IgD-negative memory B cell (primary cell): ENCODE measurements at regions not wholly inside any gene's neighbourhood (a gene's known extent, or its start where the extent isn't known, plus 50 kb on each side); places are given as distances from the start of the nearest gene placed in this dataset.

Experiments
- H3K27ac Mint-ChIP-seq, 3 donors: one replicate each; pipeline ENCODE4 v1.8.0; 2020 to 2022; ENCODE audit warnings: mild to moderate bottlenecking in 3 of 3, mixed read lengths in 3 of 3, moderate library complexity in 1 of 3
- H3K27me3 Mint-ChIP-seq: one replicate; pipeline ENCODE4 v1.8.0; 2021; ENCODE audit warnings: mixed read lengths
- H3K36me3 Mint-ChIP-seq: one replicate; pipeline ENCODE4 v1.8.0; 2020; ENCODE audit warnings: mild to moderate bottlenecking, mixed read lengths
- H3K4me1 Mint-ChIP-seq, 3 donors: one replicate each; pipeline ENCODE4 v1.8.0; 2020 to 2022; ENCODE audit warnings: mixed read lengths in 3 of 3, mild to moderate bottlenecking in 1 of 3
- H3K4me3 Mint-ChIP-seq, 4 donors: one replicate each; pipeline ENCODE4 v1.8.0; 2020 to 2022; ENCODE audit warnings: mild to moderate bottlenecking in 4 of 4, mixed read lengths in 4 of 4, moderate library complexity in 3 of 4
- H3K9me3 Mint-ChIP-seq, 3 donors: one replicate each; pipeline ENCODE4 v1.8.0; 2020 to 2021; ENCODE audit warnings: mixed read lengths in 3 of 3, mild to moderate bottlenecking in 1 of 3

DNA sequence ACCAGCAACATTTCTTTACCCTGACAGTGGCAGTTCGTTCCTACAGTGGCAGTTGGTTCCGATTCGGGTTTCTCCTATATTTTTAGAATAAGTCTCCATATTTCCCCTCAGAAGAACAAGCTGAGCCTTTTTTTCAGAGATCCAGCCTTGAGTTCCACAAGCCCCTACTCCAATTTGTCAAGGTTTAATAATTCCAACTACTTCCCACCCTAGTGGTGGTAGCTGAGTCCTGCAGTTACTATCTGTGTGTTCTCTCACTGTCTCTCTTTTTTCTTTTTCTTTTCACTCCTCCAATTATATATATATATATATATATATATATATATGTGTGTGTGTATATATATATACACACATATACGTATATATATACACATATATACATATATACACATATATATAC, 1347.3 kb downstream of the PCDH9 start:
- Mint-ChIP-seq H3K36me3 (no peaks in the 10 kb centered on the region), H3K9me3 (no peaks in the 10 kb centered on the region), H3K27ac (no peak overlapping the region), H3K4me3 (no peak overlapping the region), H3K4me1 (no peaks in the 10 kb centered on the region), H3K27me3 (no peaks in the 10 kb centered on the region)

DNA sequence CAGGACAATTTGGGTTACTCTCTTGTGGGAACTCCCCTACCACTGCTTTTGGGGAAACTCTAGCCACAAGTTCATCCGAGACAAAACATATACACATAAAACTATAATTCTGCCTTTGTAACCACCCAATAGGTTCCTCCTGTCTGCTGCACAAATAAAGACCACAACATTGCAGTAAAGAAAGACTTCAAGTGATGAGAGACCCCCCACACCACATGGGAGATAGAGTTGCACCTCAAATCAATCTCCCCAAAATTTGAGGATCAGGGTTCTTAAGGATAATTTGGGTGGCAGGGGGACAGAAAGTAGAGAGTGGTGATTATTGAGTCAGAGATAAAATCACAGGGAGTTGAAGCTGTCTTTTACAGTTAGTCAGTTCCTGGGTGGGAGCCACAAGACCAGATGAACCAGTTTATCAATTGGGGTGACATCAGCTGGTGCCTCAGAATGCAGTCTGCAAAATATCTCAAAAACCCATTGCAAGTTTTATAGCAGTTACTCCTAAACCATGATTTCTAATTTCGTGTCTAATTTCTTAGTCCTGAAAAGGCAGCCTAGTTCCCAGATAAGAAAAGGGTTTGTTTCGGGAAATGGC, 1348.5 kb downstream of the PCDH9 start:
- Mint-ChIP-seq H3K36me3 (no peaks in the 10 kb centered on the region), H3K27me3 (no peaks in the 10 kb centered on the region), H3K9me3 (peaks cover 0 to 2% (median 0%) of the 10 kb centered on the region in 3 donors), H3K4me3 (no peak overlapping the region), H3K4me1 (no peaks in the 10 kb centered on the region), H3K27ac (no peak overlapping the region)

DNA sequence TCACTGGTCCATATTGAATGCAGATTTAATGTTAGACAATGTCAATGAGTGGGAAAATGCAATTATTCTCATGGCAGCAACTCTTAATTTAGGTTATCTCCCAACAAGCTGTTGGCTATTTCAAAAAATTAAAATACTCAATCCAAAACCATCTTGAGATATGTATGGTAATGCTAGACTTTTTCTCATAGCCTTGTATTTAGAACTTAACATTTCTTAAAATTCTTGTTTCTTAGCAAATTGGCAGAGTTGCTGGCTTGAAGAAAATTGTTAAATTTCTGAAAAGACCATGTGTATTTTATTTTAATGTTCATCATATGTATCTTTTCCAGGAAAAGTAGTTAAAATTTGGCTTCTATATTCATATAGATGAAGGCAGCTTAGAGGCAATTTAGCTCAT, 1355.1 kb downstream of the PCDH9 start:
- Mint-ChIP-seq H3K4me1 (no peaks in the 10 kb centered on the region), H3K27me3 (no peaks in the 10 kb centered on the region), H3K9me3 (peaks cover 2 to 11% (median 5%) of the 10 kb centered on the region in 3 donors), H3K36me3 (no peaks in the 10 kb centered on the region), H3K4me3 (no peak overlapping the region), H3K27ac (no peak overlapping the region)

GRCh38 chr13:65872448-65872847, 1357.7 kb downstream of the PCDH9 start:
- Mint-ChIP-seq H3K9me3 (peaks cover 2 to 13% (median 3%) of the 10 kb centered on the region in 3 donors), H3K4me1 (no peaks in the 10 kb centered on the region), H3K4me3 (no peak overlapping the region), H3K27ac (no peak overlapping the region), H3K36me3 (no peaks in the 10 kb centered on the region), H3K27me3 (no peaks in the 10 kb centered on the region)

GRCh38 chr13:65868884-65869283, 1361.3 kb downstream of the PCDH9 start:
- Mint-ChIP-seq H3K4me1 (no peaks in the 10 kb centered on the region), H3K27me3 (no peaks in the 10 kb centered on the region), H3K36me3 (peaks cover 1% of the 10 kb centered on the region), H3K27ac (no peak overlapping the region), H3K9me3 (peaks cover 4 to 22% (median 5%) of the 10 kb centered on the region in 3 donors), H3K4me3 (no peak overlapping the region)

DNA sequence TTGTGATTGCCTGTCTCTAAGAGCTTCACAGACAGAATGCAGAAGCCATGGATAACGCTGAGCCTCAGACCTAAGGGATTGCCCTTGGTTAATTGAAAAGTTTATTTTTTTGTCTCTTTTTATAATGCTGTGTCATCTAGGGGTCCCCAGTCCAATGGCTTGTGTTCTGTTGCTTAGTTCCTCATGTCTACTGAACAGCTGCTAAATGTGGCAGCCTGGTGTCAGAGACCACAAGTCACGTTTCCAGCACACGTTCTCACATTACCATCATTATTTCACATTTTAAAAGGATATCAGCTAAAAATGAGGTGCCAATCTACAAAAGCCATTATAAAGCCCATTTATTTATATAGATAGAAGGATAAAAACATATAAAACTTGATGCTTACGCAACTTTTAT, 1362.0 kb downstream of the PCDH9 start:
- Mint-ChIP-seq H3K9me3 (peaks cover 4 to 19% (median 4%) of the 10 kb centered on the region in 3 donors), H3K27ac (no peak overlapping the region), H3K36me3 (peaks cover 1% of the 10 kb centered on the region), H3K4me3 (no peak overlapping the region), H3K27me3 (no peaks in the 10 kb centered on the region), H3K4me1 (no peaks in the 10 kb centered on the region)

GRCh38 chr13:65866138-65866537, 1364.0 kb downstream of the PCDH9 start:
- Mint-ChIP-seq H3K9me3 (peaks cover 1 to 13% (median 4%) of the 10 kb centered on the region in 3 donors), H3K27me3 (no peaks in the 10 kb centered on the region), H3K36me3 (peaks cover 1% of the 10 kb centered on the region), H3K4me1 (no peaks in the 10 kb centered on the region), H3K27ac (no peak overlapping the region), H3K4me3 (no peak overlapping the region)

DNA sequence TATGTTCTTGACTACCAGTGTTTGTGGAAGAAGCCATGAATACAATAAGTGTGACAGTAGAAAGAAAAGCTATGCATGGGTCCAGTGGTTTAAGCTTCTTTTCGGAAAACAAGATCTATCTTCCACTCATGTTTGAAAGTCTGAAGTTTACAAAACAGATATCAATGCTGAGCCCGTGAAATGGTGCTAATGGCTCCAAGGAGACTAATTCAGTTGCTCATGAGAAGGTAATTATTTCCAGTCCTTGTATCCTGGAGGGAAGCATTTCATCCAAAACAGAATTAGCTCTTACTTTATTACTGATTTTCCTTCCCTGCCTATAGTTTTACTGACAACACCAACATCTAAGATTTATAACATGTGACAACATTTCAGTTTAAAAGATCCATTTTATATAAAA, 1364.9 kb downstream of the PCDH9 start:
- Mint-ChIP-seq H3K36me3 (peaks cover 1% of the 10 kb centered on the region), H3K27ac (peak overlapping the region in 1 of 3 donors; percentile 10), H3K4me3 (no peak overlapping the region), H3K27me3 (no peaks in the 10 kb centered on the region), H3K4me1 (no peaks in the 10 kb centered on the region), H3K9me3 (peaks cover 1 to 10% (median 4%) of the 10 kb centered on the region in 3 donors)

GRCh38 chr13:65864039-65864438, 1366.1 kb downstream of the PCDH9 start:
- Mint-ChIP-seq H3K27me3 (no peaks in the 10 kb centered on the region), H3K9me3 (peaks cover 1 to 14% (median 4%) of the 10 kb centered on the region in 3 donors), H3K36me3 (peaks cover 1% of the 10 kb centered on the region), H3K4me1 (no peaks in the 10 kb centered on the region), H3K4me3 (no peak overlapping the region), H3K27ac (no peak overlapping the region)

DNA sequence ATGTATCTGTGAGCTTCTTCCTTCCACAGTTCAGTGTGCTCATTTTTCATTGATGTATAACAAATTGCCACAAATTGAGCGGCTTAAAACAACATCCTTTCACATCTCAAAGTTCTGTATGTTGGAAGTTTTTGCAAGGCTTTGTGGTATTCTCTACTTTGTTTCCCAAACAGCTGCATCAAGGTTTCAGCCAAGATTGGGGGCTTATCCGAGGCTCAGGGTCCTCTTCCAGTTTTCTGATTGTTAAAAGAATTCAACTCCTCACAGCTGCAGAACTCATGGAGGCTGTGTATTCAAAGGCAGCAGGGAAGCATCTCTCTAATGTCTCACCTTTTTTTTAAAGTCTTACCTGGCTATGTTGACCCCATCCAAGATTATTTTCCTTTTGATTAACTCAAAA, 1369.8 kb downstream of the PCDH9 start:
- H3K4me1 Mint-ChIP-seq: no peaks in the 10 kb centered on the region
- H3K36me3 Mint-ChIP-seq: peaks cover 1% of the 10 kb centered on the region
- no peaks in the 10 kb centered on the region for H3K27me3 Mint-ChIP-seq
- no peak overlapping the region for H3K4me3 Mint-ChIP-seq
- H3K27ac Mint-ChIP-seq: no peak overlapping the region
- H3K9me3 Mint-ChIP-seq: peaks cover 0 to 4% (median 1%) of the 10 kb centered on the region in 3 donors

- Mint-ChIP-seq H3K9me3 (peaks cover 0 to 4% (median 0%) of the 10 kb centered on the region in 3 donors), H3K4me3 (no peak overlapping the region), H3K36me3 (no peaks in the 10 kb centered on the region), H3K4me1 (no peaks in the 10 kb centered on the region), H3K27me3 (no peaks in the 10 kb centered on the region), H3K27ac (no peak overlapping the region)
These were observed 1372.1 kb downstream of the PCDH9 start for GRCh38 chr13:65857942-65858565.

- H3K27me3 Mint-ChIP-seq: no peaks in the 10 kb centered on the region
- no peaks in the 10 kb centered on the region for H3K4me1 Mint-ChIP-seq
- peaks cover 0 to 4% (median 0%) of the 10 kb centered on the region in 3 donors for H3K9me3 Mint-ChIP-seq
- H3K27ac Mint-ChIP-seq: no peak overlapping the region
- no peak overlapping the region for H3K4me3 Mint-ChIP-seq
- no peaks in the 10 kb centered on the region for H3K36me3 Mint-ChIP-seq
These were observed 1373.7 kb downstream of the PCDH9 start for GRCh38 chr13:65856431-65856830.

DNA sequence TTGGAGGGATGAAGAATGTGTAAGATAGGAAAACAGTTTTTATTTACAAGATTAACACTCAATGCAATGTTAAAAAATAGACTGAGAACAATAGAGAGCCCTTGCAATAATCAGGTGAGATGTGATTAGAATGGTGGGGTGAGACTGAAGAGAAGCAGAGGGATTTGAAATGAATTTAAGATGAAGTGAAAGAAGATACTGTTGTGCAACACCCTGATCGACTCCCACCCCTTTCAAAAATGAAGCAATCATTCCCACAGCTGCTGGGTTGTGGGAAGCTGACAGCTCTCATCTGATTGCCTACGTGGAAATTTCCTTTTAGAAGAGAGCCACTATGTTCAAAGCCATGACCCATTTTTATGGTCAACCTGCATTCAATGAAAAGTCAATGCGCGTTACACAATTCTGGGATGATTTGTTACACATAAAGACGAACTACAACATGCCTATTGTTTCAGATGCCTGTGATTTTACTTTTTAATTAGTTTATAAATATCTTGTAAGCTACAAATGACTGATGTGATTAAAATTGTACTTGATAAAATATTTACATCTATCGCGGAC, 1374.8 kb downstream of the PCDH9 start:
- Mint-ChIP-seq H3K4me3 (peak overlapping the region in 1 of 4 donors; percentile 68), H3K9me3 (peaks cover 0 to 4% (median 3%) of the 10 kb centered on the region in 3 donors)

DNA sequence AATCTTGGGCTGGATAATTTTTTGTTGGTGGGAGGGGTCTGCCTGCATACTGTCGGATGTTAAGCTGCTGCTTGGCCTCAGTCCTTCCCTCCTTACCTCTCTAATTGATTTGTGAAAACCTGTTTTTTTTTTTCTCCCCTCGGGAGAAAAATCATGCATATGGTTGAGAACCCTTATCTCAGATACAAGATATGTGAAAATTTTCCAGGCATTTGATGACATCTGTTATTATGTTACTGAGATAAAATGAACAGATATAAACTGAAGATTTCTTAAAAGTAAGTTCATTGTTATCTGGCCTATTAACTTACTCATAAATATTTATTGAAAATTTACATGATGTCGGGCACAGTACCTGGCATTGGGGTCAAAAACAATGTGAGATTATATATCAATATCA, 1375.7 kb downstream of the PCDH9 start:
- Mint-ChIP-seq H3K9me3 (peaks cover 0 to 4% (median 3%) of the 10 kb centered on the region in 3 donors), H3K27ac (no peak overlapping the region), H3K4me1 (no peaks in the 10 kb centered on the region), H3K4me3 (no peak overlapping the region), H3K27me3 (no peaks in the 10 kb centered on the region), H3K36me3 (no peaks in the 10 kb centered on the region)

More for the DNA sequence above, 1374.8 kb downstream of the PCDH9 start:
- H3K4me1 Mint-ChIP-seq: no peaks in the 10 kb centered on the region
- no peak overlapping the region for H3K27ac Mint-ChIP-seq
- no peaks in the 10 kb centered on the region for H3K27me3 Mint-ChIP-seq
- no peaks in the 10 kb centered on the region for H3K36me3 Mint-ChIP-seq

DNA sequence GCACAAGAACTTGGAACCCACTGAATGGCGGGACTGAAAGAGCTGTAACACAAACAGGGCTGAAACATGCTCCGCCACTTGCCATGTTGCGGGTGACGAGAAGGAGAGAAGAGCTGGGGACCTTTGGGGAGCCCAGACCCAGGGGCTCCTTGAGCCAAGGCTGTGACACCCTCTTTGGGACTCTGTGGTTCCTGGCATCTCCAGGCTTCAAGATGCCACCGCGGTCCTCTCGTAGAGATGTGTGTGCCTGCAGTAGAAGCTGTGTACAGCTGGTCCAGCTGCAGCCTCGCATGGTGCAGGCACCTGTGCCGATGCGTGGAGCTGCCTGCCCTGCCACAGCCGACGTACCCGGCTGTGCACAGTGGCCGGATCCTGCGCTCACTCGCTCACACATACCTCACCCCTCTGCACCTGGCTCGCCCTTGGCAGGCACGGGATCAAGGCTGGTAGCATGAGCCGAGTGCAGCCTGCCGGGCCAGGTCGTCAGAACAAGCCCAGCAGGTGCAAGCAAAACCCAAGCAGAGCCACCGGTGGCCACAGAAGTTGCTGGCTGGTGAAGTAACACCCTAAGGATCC, 1385.8 kb downstream of the PCDH9 start:
- Mint-ChIP-seq H3K4me3 (no peak overlapping the region), H3K36me3 (no peaks in the 10 kb centered on the region), H3K27ac (no peak overlapping the region), H3K9me3 (no peaks in the 10 kb centered on the region), H3K4me1 (no peaks in the 10 kb centered on the region), H3K27me3 (no peaks in the 10 kb centered on the region)
